AG08396 (cell line): ENCODE measurements at regions not wholly inside any gene's neighbourhood (a gene's known extent, or its start where the extent isn't known, plus 50 kb on each side); places are given as distances from the start of the nearest gene placed in this dataset.
"Not testable (repeated sequence)": the region's sequence is repeated elsewhere in the genome, so short reads cannot be mapped to it uniquely, and the experiment has no call there.

Experiments used
- DNase-seq: peaks from one replicate; pipeline ENCODE4 v3.0.0; 2012; ENCODE audit warnings: low spot score, mixed read lengths

DNA sequence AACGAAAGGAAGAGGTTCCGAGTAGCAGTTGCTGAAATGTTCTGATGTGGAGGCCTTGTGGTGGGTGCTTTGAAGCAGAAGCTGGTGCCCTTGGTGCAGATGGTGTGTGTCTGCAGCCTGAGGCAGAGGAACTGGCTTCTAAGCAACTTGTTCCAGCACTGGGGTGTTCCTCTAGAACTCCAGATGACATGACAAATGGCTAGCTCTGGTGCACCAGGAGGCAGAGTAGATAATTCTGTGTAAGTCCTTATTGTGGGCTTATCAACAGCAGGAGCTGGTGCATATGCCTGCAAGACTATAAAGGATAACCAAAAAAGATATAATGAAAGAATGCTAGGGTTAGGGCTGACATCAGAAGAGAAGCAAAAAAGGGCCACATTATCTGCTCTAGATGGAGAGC is 76.5 kb downstream of the ARL5B start:
- no peak for DNase-seq

DNA sequence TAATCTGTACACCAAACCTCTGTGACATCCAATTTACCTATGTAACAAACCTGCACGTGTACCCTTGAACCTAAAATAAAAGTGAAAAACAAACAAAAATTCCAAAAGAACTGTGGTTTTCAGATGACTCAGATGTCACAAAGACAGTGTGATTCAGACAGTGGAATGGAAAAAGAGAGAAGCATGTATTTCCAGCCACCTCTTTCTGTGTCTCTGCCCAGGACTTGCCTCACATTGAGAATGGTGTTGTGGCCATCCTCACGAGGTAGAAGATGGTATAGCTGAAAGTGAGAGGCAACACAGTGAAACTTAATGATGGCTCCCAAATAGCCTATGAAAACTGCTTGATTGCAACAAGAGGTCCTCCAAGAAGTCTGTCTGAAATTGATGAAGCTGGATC is 78.0 kb downstream of the ARL5B start:
- DNase-seq: no peak

DNA sequence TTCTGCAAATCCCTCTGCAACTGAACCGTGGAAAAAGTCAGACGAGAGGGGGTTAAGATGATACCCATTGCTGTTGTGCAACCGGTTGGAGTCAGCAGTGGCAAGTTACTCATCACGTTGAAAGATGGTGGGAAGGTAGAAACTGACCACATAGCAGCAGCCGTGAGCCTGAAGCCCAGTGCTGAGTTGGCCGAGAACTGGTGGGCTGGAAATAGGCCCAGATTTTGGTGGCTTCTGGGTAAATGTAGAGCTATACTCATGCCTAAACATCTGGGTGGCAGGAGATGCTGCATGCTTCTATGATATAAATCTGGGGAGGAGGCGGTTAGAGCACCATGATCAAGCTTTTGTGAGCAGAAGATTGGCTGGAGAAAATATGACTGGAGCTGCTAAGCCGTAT is 78.6 kb downstream of the ARL5B start:
- DNase-seq: peak; percentile 35

DNA sequence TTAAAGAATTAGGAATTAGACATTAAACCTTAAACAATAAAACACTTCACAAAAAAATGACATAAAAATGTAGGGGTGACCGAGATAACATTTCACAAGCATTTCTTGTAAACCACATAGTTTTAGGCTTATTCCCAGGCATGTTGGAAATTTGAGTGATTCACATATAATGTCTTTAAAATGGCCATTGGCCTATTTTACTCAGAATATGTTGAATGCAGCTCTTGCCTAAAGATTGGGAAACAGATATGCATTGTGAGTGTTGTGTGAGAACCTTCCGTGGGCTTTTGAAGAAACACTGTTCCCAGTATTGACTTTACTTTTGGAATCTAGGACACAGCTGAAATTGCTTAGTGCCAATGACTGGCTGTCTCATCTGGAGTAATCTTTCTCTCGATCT is 79.6 kb downstream of the ARL5B start:
- DNase-seq: no peak

DNA sequence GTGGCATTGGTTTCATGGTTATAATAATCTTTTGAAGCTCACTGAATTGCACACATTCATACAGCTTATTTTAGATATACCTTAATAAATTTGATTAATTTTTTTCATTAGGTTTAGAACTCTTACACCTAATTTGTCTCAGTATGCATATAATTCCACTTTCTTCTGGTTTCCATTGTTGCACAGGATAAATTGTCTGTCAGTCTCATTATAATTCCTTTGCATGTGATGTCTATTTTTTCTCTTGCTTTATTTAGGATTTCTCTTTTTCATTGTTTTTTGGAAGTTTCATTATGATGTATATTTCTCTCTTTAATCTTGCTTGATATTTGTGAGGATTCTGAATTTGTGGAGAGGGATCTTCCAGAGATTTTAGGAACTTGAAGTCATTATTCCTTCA is 84.7 kb downstream of the ARL5B start:
- DNase-seq: no peak

DNA sequence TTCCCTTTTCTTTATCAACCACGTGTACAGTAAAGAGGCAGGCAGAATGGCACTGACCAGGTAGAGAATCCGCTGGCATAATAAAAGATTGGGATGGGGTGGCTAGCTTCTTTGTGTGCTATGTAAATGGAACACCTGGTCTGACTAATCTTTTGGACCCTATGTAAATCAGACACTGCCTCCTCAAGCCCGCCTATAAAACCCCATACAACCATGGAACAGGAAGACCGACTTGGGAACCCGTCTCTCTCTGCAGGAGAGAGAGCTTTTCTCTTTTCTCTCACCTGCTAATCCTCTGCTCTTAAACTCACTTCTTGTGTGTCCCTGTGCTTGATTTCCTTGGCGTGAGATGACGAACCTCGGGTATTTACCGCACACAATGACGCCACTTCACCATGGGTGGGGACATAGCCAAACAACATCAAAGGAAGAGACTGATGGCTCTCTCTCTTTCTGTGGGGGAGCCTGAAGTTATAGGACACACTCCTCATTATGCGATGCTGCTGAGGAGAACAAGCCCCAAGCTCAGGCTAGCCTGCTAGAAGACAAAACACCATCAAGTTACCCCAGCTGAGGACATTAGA is 94.2 kb downstream of the ARL5B start:
- no peak for DNase-seq

DNA sequence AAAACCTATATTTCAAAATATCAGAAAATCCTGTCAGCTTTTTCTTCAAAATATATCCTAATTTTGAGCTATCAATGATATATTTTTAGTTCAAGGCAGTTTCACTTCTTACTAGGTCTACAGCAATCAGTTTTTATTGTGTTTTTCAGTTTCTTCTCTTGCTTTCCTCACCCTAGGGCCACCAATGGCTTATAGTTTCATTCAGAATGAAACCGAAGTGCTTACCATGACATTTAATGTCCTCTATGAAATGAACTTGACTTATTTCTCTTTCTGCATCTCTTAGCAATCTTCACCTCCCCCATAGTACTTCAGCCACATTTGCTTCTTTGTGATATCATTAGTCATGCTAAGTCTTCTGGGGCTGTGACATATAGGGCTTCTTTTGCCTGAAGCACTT is 100.3 kb downstream of the ARL5B start:
- DNase-seq: no peak

DNA sequence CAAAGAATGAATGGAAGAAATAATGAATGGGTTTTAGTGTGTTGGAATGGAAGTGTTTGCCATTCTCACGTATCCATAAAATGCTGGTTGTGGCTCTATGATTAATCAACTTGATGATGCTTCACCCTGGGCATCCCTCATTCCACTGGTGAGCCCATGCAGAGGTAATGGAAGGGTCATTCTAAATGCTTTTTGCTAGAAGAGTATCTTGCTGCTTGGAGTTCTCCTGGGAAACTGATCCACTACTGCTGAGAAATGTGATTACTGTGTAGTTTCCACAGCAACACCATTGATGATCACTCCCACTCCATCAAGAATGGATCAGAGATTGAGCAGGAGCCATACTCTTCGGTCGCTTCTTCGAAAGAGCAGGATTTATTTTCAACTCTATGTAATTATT is 101.6 kb downstream of the ARL5B start:
- DNase-seq: no peak

DNA sequence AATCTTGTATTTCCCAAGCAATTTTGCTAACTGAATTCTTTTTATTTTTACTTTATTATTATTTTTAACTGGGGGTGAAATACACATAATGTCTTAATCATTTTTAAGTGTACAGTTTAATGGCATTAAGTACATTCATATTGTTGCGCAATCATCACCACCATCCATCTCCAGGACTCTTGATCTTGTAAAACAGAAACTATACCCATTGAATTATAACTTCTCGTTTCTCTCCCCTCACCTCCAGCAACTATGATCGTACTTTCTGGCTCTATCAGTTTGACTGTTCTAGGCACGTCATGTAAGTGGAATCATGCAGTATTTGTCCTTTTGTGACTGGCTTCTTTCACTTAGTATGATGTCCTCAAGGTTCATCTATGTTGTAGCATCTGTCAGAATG is 108.8 kb downstream of the ARL5B start:
- no peak for DNase-seq

DNA sequence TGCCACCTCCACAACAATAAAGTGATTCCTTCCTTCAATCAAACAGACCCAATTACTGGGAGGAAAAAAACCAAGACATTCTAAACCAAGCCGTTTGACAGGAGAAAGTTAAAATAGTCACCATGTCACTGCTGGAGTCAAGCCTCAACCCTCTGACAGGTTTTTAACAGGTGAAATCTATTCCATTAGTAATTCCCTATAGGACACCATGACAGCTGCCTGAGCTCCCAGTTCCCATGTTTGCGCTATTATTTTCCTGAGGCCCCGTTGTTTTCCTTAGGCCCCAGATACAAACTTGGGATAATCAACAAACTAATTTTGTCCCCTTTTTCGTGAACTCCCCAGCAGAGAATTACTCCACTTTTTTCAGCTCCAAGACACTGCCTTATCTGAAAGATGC is 113.9 kb downstream of the ARL5B start:
- no peak for DNase-seq

DNA sequence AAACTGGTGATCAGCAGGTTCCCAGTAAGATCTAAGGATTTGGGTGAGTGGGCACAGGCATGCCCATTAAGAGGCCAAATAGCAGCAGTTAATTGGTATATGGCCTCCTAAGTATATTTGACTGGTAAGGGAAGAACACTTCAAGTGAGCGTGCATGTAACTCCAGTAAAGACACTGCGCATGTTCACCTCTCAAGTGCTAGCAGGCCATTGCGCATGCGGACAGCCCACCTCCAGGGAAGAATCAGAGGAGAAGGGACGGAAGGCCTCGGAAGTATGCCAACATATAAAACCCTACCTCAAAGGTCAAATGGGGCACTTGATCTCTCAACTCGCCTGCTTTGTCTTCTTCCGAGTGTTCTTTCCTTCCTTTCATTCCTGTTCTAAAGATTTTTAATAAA is 118.0 kb downstream of the ARL5B start:
- no peak for DNase-seq

DNA sequence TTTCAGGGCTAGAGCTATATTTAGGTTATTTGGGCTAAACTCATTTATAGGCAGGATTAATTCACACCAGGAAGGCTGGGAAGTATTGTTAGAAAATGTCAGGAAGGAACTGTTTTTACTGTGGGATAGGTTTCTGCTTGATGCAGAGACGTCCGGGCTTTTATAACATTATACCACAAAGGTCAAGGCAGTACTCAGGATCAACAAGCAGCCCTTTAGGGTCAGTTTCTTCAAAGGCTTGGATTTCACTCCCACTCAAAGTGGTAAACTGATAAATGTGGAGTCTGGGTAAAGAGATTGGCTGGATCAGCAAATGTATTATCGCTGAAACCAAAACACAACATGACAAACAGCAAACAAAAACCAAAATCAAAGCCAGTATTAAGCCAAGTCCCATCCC is 127.2 kb downstream of the ARL5B start:
- DNase-seq: no peak

DNA sequence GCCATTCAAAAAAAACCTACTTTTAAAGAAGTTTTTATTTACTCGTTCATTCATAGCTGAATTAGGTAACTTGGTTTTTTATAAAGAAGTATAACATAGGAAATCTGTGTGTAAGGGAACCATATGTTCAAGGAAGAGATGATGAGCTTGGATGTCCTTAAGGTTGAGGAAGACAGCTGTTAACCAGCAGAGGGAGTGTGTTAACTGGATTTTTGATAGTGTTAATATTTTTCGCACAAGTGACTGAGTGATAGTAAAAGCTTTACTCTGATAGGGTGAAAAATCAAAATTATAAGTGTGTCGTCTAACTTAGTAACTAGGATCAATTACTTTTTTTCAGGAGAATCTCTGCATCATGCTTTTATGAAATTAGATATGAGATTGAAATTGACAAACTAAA is 134.7 kb downstream of the ARL5B start:
- DNase-seq: peak; percentile 3

DNA sequence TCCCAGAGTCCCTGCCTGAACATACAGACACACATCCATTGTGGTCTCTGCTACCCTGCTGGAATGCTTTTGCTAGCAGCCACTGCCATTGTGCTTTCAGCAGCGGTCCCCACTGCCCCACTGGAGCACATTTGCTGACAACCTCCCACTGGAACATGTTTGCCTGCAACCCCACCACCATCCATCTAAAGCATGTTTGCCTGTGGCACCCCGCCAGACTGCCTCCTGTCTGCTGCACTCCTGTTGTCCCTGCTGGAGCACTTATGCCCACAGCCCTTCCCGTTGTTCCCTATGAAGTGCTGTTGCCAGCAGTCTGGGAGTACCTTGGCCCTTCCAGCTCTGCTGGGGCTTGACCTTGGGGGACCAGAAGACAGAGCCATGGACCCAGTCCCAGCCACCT is 136.3 kb downstream of the ARL5B start:
- no peak for DNase-seq

DNA sequence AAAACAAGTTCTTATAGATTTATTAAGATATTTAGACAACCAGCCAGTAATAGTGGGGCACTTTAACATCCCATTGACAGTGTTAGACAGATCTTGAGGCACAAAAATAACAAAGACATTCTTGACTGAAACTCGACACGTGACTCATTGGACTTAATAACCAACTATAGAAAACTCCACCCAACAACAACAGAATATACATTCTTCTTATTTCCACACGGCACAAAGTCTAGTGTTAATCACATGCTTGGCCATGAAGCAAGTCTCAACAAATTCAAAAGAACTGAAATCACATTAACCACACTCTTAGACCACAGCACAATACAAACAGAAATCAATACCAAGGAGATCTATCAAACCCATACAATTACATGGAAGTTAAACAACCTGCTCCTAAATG is 138.1 kb downstream of the ARL5B start:
- DNase-seq: no peak

DNA sequence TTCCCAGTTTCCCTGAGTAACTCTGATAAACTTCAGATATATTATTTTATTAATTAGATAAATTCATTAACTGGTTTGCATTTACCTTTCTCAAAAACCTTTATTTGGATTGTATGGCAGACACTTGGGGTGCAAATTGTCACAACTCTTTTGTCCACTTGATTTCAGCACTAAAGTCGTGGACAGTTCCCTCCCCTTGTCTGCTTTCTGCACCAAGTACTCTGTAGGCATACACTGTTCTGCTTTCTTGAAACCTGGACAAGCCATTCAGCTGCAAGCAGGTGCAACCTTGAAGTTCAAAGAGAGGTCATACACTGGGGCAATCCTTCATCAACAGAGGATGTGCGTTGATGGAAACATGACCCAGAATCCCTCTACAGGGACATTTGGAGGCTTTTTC is 162.9 kb downstream of the ARL5B start:
- peak; percentile 2 for DNase-seq

DNA sequence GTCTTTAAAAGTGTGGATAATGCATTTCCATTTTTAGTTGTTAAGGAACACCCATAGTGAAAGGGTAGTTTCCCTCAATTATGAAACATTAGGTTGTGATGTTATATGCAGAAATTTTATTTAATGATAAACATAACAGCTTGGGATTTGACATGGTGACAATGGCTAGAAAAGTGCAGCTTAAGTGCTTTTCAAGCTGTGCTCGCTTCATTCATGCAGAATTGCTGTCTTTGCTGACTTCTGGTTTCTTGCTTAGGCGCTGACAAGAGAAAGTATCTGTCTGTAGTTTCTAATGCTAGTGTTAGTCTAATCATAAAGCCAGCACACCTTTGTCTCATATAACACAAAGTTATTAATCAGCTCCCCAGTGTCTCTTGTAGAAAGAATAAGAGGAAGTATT is 170.0 kb downstream of the ARL5B start:
- DNase-seq: no peak

DNA sequence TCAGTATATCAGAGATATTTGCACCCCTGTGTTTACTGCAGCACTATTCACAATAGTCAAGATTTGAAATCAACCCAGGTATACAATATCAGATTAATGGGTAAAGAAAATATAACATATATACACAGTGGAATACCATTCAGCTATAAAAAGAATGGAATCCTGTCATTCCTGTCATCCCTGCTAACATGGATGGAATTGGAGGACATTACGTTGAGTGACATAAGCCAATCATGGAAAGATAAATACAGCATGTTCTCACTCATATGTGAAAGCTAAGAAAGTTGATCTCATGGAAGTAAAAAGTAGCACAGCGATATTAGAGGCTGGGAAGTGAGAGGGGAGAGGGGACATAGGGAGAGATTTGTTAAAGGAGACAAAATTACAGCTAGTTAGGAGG is 171.0 kb downstream of the ARL5B start:
- no peak for DNase-seq

DNA sequence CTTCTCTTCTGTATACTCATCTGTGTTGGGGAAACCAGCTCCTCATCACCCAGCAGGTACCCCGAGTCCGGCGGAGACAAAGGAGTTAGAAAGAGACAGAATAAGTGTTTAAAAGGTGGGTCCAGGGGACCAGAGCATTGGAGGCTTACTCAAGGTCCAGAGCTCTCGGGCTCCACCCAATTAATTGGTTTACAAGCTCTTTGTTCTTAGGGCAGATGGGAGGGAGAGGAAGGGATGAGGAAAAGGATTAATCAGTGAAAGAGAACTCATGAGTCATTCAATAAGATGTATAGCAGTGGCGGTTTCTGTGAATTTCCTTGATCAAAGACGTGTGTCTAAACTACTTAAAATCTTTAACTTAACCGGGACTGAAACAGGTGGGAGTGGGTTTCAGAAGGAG is 192.0 kb upstream of the MALRD1 start:
- DNase-seq: not testable (repeated sequence)

DNA sequence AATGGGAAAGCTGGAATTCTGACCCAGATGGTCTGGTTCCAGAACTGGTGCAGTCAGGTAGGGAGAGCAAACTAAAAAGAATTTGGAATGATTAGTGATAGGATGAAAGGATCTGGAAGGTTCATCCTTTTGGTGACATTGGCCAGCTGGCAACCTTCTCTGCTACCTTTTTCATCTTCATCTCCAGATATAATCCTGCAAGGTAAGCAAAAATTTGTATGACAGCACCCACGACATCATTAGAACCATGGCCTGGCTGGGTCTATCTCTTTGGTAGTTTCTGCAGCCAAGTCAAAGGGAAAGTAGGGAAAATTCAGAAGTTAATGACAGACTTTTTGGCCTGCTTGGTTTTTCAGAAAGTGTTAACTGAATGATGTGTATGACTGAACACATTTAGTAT is 188.9 kb upstream of the MALRD1 start:
- no peak for DNase-seq

DNA sequence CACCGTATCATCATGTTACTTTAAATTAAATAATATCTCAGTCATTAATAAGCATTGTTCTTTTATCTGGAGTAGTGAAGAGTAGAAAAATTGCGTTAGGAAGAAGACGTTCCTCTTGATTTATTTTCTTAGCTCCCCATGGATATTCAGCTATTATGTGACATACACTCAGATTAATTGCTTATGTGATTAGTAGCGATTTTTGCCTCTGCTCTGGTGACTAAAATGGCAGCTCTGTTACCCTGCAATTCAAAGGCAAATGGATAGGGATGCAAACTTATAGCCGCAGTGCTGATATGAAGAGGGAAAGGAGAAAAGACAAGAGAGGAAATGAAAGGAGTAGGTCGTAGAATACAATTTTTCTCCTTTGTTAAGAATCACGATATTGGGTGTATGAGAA is 188.4 kb upstream of the MALRD1 start:
- no peak for DNase-seq

DNA sequence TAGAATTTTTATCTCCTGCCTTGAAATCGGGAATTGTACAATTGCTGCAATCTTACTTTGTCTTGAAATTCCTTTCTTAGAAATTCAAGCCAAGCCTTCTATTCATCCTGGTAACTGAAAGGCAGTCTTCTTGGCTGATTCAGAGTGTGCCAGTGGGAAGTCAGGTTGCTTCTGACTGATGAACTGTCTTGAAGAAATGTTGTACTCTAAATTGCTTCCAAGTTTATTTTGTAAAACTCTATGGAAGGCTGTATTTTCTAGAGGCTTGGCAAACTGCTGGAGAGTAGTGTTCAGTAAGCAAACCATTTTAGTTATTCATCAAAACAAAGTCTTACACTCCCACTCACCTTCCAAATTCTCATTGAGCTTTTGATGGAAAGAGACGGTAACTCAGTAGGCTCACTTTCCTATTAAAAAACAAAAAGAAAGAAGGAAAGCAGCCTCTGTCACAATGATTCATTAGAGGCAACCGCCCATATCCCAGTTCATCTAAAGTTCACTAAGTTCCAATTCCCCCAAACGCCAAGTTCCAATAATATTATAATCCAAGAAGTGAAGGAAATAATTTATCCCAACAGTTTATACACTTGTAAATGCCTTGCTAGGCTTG is 187.9 kb upstream of the MALRD1 start:
- no peak for DNase-seq

DNA sequence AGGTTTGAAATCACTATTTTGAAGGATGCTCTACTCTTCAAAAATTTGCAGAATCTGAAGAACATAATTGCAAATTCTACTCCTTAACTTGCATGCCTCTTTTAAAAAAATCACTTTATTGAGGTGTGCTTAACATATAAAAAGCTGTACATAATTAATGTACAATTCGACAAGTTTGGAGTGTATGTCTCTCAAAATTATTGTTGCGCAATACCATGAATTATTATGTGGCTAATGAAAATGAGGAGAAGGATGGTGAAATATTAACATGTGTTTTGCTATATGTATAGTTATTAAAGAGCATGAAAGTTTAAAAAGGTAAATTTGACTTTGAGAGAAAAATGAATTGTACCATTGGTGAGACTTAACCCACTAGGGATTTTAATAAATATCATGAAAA is 187.2 kb upstream of the MALRD1 start:
- DNase-seq: no peak

DNA sequence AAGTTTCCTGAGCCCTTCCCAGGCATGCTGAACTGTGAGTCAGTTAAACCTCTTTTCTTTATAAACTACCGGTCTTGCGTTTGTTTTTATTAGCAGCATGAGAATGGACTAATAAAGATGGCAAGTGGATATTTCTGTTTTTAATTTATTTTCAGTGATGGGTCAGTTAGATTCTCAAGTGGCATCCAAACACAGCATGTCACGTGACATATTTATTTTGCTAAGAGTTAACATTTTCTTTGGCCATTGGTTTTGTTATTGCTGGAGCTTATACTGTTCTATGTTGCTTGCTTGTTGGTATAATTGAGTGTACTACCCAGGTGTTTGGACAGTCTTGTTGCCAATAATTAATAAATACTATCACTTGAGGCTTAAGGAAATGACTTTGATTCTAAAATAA is 181.7 kb upstream of the MALRD1 start:
- DNase-seq: no peak

DNA sequence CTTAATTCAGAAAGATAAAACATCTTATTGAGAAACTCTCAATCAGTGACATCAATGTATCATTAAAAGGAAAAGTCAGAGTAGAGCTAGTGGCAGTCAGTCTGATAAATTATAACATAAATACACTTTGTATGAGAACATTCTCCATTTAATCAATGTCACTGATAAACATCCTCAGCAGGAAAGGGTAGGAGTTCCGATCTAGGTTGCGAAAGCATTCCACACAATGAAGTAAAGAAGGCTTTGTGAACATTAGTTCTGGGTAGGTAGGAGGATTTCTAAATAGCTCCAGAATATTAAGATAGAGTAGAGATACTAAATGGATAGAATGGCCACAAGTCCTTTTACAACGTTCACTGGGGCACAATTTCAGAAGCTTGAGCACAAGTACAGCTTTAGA is 179.7 kb upstream of the MALRD1 start:
- no peak for DNase-seq
